ENCODE measurements at regions not wholly inside any gene's neighbourhood (a gene's known extent, or its start where the extent isn't known, plus 50 kb on each side); places are given as distances from the start of the nearest gene placed in this dataset.
"Not testable (repeated sequence)": the region's sequence is repeated elsewhere in the genome, so short reads cannot be mapped to it uniquely, and the experiment has no call there.

- not testable (repeated sequence) for DNase-seq
These were observed 170.1 kb downstream of the NRN1 start for GRCh38 chr6:5836597-5836996.

GRCh38 chr6:5833120-5833519 is 173.6 kb downstream of the NRN1 start:
- DNase-seq = no peak

- DNase-seq = no peak
These were observed 174.1 kb downstream of the NRN1 start for GRCh38 chr6:5832668-5833067.

- not testable (repeated sequence) for DNase-seq
These were observed 175.4 kb downstream of the NRN1 start for GRCh38 chr6:5831219-5831862.

- DNase-seq = no peak
These were observed 178.4 kb downstream of the NRN1 start for GRCh38 chr6:5828296-5828695.

GRCh38 chr6:5827056-5827904 is 179.4 kb downstream of the NRN1 start:
- no peak for DNase-seq

GRCh38 chr6:5824382-5824983 is 182.2 kb downstream of the NRN1 start:
- not testable (repeated sequence) for DNase-seq
